Osteocyte (in vitro differentiated cells): ENCODE measurements at regions not wholly inside any gene's neighbourhood (a gene's known extent, or its start where the extent isn't known, plus 50 kb on each side); places are given as distances from the start of the nearest gene placed in this dataset.

ENCODE experiments used
- DNase-seq: peaks from one replicate; pipeline ENCODE4 v3.0.0; 2021; ENCODE audit warnings: mixed read lengths; ENCODE audit not compliant: unreplicated experiment; ENCODE audit errors: extremely low spot score
- H3K27ac Mint-ChIP-seq: one replicate; pipeline ENCODE4 v1.8.0; 2021; ENCODE audit warnings: mild to moderate bottlenecking, mixed read lengths; ENCODE audit not compliant: unreplicated experiment
- H3K27me3 Mint-ChIP-seq: one replicate; pipeline ENCODE4 v1.8.0; 2021; ENCODE audit warnings: mixed read lengths; ENCODE audit not compliant: unreplicated experiment
- H3K36me3 Mint-ChIP-seq: one replicate; pipeline ENCODE4 v1.8.0; 2021; ENCODE audit warnings: mixed read lengths; ENCODE audit not compliant: unreplicated experiment
- H3K4me1 Mint-ChIP-seq: one replicate; pipeline ENCODE4 v1.8.0; 2021; ENCODE audit warnings: mixed read lengths; ENCODE audit not compliant: unreplicated experiment
- H3K4me3 Mint-ChIP-seq: one replicate; pipeline ENCODE4 v1.8.0; 2021; ENCODE audit warnings: mild to moderate bottlenecking, moderate library complexity, mixed read lengths; ENCODE audit not compliant: unreplicated experiment
- H3K9me3 Mint-ChIP-seq: one replicate; pipeline ENCODE4 v1.8.0; 2021; ENCODE audit warnings: mixed read lengths; ENCODE audit not compliant: unreplicated experiment
- TF ChIP-seq, protein P1 (sequence below): fragments of 200-600 bp; sonication (generic); IDR thresholded peaks from 2 replicates; pipeline ENCODE4 v1.5.0; 2021; ENCODE audit warnings: antibody characterized with exemption, mild to moderate bottlenecking, moderate library complexity

DNA sequence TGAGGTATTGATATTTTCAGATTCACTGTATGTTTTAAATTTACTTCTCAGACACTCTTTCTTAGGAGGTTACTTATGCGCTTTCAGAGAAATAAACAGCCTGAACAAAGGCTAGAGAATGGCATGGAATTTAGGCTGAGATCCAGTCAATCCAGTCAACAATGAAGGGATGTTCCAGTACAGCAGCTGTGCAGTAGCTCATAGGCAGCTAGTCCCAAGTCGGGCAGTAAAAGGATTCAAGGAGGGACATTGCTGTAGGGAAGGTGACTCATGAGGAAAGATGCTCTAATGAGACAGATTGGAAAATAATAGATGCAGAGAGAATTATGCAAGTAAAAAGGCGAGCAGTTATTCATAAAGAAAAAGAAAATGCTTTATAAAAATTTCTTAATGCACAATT, 397.9 kb upstream of the RGPD4 start:
- Mint-ChIP-seq H3K36me3 (peaks cover 4% of the 10 kb centered on the region), H3K9me3 (peaks cover 20% of the 10 kb centered on the region), H3K27me3 (no peaks in the 10 kb centered on the region), H3K4me1 (peaks cover 12% of the 10 kb centered on the region), H3K4me3 (no peak overlapping the region), H3K27ac (no peak overlapping the region)
- DNase-seq = no peak
- TF ChIP-seq, protein P1, sequence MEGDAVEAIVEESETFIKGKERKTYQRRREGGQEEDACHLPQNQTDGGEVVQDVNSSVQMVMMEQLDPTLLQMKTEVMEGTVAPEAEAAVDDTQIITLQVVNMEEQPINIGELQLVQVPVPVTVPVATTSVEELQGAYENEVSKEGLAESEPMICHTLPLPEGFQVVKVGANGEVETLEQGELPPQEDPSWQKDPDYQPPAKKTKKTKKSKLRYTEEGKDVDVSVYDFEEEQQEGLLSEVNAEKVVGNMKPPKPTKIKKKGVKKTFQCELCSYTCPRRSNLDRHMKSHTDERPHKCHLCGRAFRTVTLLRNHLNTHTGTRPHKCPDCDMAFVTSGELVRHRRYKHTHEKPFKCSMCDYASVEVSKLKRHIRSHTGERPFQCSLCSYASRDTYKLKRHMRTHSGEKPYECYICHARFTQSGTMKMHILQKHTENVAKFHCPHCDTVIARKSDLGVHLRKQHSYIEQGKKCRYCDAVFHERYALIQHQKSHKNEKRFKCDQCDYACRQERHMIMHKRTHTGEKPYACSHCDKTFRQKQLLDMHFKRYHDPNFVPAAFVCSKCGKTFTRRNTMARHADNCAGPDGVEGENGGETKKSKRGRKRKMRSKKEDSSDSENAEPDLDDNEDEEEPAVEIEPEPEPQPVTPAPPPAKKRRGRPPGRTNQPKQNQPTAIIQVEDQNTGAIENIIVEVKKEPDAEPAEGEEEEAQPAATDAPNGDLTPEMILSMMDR = no peak

DNA sequence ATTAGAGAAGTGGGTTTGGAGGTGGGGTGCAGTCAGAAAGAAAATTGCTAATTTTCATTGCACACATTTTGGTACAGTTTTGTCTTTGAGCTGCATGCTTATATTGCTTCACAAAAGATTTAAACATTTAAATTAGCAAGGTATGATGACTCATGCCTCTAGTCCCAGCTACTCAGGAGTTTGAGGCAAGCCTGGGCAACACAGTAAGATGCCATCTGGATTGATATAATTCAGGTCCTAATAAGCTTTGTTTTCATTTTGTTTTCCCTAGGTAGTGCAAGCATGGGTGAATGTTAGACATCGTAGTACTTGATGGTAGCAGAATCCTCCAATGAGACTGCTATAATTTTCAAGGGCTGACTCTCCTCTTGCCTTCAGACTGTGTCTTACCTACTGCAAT, 396.7 kb upstream of the RGPD4 start:
- no peak overlapping the region for H3K27ac Mint-ChIP-seq
- no peak for DNase-seq
- H3K4me3 Mint-ChIP-seq = no peak overlapping the region
- TF ChIP-seq, protein P1 = no peak
- H3K27me3 Mint-ChIP-seq = no peaks in the 10 kb centered on the region
- H3K4me1 Mint-ChIP-seq = peaks cover 12% of the 10 kb centered on the region
- H3K9me3 Mint-ChIP-seq = peaks cover 20% of the 10 kb centered on the region
- H3K36me3 Mint-ChIP-seq = peaks cover 4% of the 10 kb centered on the region

DNA sequence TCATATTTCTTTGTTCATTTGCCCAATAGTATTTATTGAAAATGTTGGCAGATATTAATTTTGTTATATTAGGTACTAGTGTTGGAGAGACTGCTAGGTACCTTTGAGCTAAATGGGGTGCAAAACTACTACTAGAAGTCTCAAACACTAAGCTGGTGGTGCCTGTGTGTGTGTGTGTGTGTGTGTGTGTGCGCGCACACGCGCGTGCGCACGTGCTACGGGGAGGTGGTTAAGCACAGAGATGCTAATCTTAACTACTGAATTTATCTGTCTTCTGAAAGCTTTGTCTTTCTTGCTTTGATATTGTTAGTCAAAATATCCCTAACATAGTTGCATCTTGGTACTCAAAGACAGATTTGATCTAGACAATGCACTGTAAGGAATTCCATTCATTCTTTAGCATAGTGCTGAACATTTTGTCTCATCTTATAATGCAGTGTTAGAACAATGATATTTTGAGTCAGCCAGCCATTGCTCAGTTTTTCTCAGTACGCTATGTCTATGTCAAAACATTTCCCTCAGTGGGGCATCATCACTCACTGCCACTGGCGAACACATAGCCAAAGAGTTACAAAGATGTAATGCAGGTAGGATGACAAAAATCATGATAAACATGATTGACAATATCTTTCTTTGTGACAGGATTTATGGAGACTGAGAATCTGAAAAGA, 396.0 kb upstream of the RGPD4 start:
- TF ChIP-seq, protein P1 = no peak
- Mint-ChIP-seq H3K4me3 (no peak overlapping the region), H3K27ac (no peak overlapping the region), H3K9me3 (peaks cover 17% of the 10 kb centered on the region), H3K4me1 (peaks cover 12% of the 10 kb centered on the region), H3K27me3 (no peaks in the 10 kb centered on the region), H3K36me3 (peaks cover 4% of the 10 kb centered on the region)
- DNase-seq = no peak

DNA sequence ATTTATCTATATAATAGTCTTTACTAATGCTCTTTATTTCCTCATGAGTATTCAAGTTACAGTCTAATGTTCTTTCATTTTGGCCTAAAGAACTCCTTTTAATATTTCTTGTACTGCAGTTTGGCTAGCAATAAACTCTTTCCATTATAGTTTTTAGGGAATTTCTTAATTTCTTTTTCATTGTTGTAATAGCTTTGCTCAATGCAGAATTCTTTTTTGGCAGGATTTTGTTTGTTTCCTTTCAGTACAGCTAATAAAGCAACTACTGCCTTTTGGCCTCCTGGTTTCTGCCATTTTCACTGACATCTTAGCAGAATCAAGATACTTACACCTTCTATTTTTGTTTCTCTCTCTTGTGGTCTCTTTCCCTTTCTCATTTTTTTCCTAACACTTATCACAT, 390.4 kb upstream of the RGPD4 start:
- no peak for DNase-seq
- no peak overlapping the region for H3K4me3 Mint-ChIP-seq
- H3K27me3 Mint-ChIP-seq = peaks cover 7% of the 10 kb centered on the region
- peaks cover 4% of the 10 kb centered on the region for H3K9me3 Mint-ChIP-seq
- peaks cover 2% of the 10 kb centered on the region for H3K36me3 Mint-ChIP-seq
- peaks cover under 1% of the 10 kb centered on the region for H3K4me1 Mint-ChIP-seq
- no peak overlapping the region for H3K27ac Mint-ChIP-seq
- TF ChIP-seq, protein P1 = no peak

DNA sequence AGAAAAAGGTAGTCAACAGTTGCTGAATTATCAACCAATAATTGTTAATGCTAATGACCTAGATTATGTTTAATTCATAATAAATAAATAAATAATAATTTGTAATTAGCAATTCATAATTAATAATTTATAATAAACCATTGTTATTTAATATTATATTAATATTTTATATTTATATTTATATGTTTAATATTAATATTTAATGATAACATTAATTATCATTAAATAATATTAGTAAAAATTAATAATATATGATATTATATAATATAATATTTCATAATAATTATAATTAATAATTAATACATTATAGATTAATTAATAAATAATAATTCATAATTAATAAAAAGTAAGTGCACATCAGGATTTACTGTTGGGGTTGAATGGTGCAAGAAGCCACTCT, 389.4 kb upstream of the RGPD4 start:
- DNase-seq = no peak
- H3K27me3 Mint-ChIP-seq = peaks cover 7% of the 10 kb centered on the region
- TF ChIP-seq, protein P1 = no peak
- H3K4me3 Mint-ChIP-seq = no peak overlapping the region
- H3K4me1 Mint-ChIP-seq = no peaks in the 10 kb centered on the region
- no peak overlapping the region for H3K27ac Mint-ChIP-seq
- H3K9me3 Mint-ChIP-seq = peaks cover 4% of the 10 kb centered on the region
- peaks cover 2% of the 10 kb centered on the region for H3K36me3 Mint-ChIP-seq
